ENCODE measurements at regions not wholly inside any gene's neighbourhood (a gene's known extent, or its start where the extent isn't known, plus 50 kb on each side); places are given as distances from the start of the nearest gene placed in this dataset.

- ATAC-seq (ENCODE audit: insufficient read depth, low read depth): peak; percentile 56; the same call in 2 of the 3 replicates
- H2AFZ ChIP-seq (ENCODE audit: low read depth, low read length): peak overlapping the region; percentile 31
These were observed 127.5 kb upstream of the AFF2 start for GRCh38 chrX:148372925-148373324.

GRCh38 chrX:148376342-148376741 lies 124.1 kb upstream of the AFF2 start:
- H3K36me3 ChIP-seq (ENCODE audit: insufficient read depth, low read length): no peaks in the 10 kb centered on the region
- no peak for ATAC-seq (ENCODE audit: insufficient read depth, low read depth)
- peaks cover 33% of the 10 kb centered on the region for H3K4me1 ChIP-seq (ENCODE audit: insufficient read depth, low read length)
- no peaks in the 10 kb centered on the region for H3K9me3 ChIP-seq (ENCODE audit: insufficient read depth, low read length, severe bottlenecking)
- TF ChIP-seq CTCF (IDR thresholded peaks at IDR 0.05; ENCODE audit: borderline replicate concordance, extremely low read depth, low read length, poor library complexity, severe bottlenecking) (no peak), EZH2 (IDR thresholded peaks at IDR 0.05; ENCODE audit: borderline replicate concordance, low read depth, low read length, severe bottlenecking) (no peak)
- no peak overlapping the region for H3K9ac ChIP-seq (ENCODE audit: low read depth, low read length)
- no peaks in the 10 kb centered on the region for H3K27me3 ChIP-seq (ENCODE audit: insufficient read depth, low read length, poor library complexity)
- no peaks in the 10 kb centered on the region for H4K20me1 ChIP-seq (ENCODE audit: insufficient read depth, low read length)
- DNase-seq: no peak
- H2AFZ ChIP-seq (ENCODE audit: low read depth, low read length): no peak overlapping the region
- no peak overlapping the region for H3K27ac ChIP-seq (ENCODE audit: low read length)
- no peak overlapping the region for H3K4me2 ChIP-seq (ENCODE audit: insufficient read depth, low read length)
- H3K4me3 ChIP-seq (ENCODE audit: low read depth in 1 of 2, low read length in 2 of 2): no peak overlapping the region
- no peaks in the 10 kb centered on the region for H3K79me2 ChIP-seq (ENCODE audit: insufficient read depth, low read length)

More at GRCh38 chrX:148372925-148373324, 127.5 kb upstream of the AFF2 start:
- no peak for DNase-seq
- H3K9me3 ChIP-seq (ENCODE audit: insufficient read depth, low read length, severe bottlenecking): no peaks in the 10 kb centered on the region
- no peaks in the 10 kb centered on the region for H3K27me3 ChIP-seq (ENCODE audit: insufficient read depth, low read length, poor library complexity)
- no peak overlapping the region for H3K9ac ChIP-seq (ENCODE audit: low read depth, low read length)
- no peak overlapping the region for H3K4me2 ChIP-seq (ENCODE audit: insufficient read depth, low read length)
- H3K27ac ChIP-seq (ENCODE audit: low read length): peak overlapping the region; percentile 4; the same call in 1 of the 2 replicates
- H3K4me1 ChIP-seq (ENCODE audit: insufficient read depth, low read length): peaks cover 10% of the 10 kb centered on the region
- TF ChIP-seq EZH2 (IDR thresholded peaks at IDR 0.05; ENCODE audit: borderline replicate concordance, low read depth, low read length, severe bottlenecking) (no peak), CTCF (IDR thresholded peaks at IDR 0.05; ENCODE audit: borderline replicate concordance, extremely low read depth, low read length, poor library complexity, severe bottlenecking) (no peak)
- H3K36me3 ChIP-seq (ENCODE audit: insufficient read depth, low read length): no peaks in the 10 kb centered on the region
- H3K79me2 ChIP-seq (ENCODE audit: insufficient read depth, low read length): no peaks in the 10 kb centered on the region
- no peaks in the 10 kb centered on the region for H4K20me1 ChIP-seq (ENCODE audit: insufficient read depth, low read length)
- no peak overlapping the region for H3K4me3 ChIP-seq (ENCODE audit: low read depth in 1 of 2, low read length in 2 of 2)

- H3K27ac ChIP-seq (ENCODE audit: low read length): peak overlapping the region; percentile 97
- DNase-seq (peak; percentile 26), ATAC-seq (ENCODE audit: insufficient read depth, low read depth) (peak; percentile 16; the same call in 2 of the 3 replicates)
- H3K4me1 ChIP-seq (ENCODE audit: insufficient read depth, low read length): peaks cover 45% of the 10 kb centered on the region
- H3K79me2 ChIP-seq (ENCODE audit: insufficient read depth, low read length): no peaks in the 10 kb centered on the region
- no peaks in the 10 kb centered on the region for H3K9me3 ChIP-seq (ENCODE audit: insufficient read depth, low read length, severe bottlenecking)
- peak overlapping the region in 1 of 2 experiments; percentile 15; a peak in 1 of 4 replicates for H3K4me3 ChIP-seq (ENCODE audit: low read depth in 1 of 2, low read length in 2 of 2)
- H3K9ac ChIP-seq (ENCODE audit: low read depth, low read length): peak overlapping the region; percentile 67
- no peak for TF ChIP-seq EZH2 (IDR thresholded peaks at IDR 0.05; ENCODE audit: borderline replicate concordance, low read depth, low read length, severe bottlenecking)
- TF ChIP-seq CTCF (IDR thresholded peaks at IDR 0.05; ENCODE audit: borderline replicate concordance, extremely low read depth, low read length, poor library complexity, severe bottlenecking): peak; percentile 39
- H3K36me3 ChIP-seq (ENCODE audit: insufficient read depth, low read length): no peaks in the 10 kb centered on the region
- no peaks in the 10 kb centered on the region for H4K20me1 ChIP-seq (ENCODE audit: insufficient read depth, low read length)
- peak overlapping the region; percentile 72 for H3K4me2 ChIP-seq (ENCODE audit: insufficient read depth, low read length)
- no peaks in the 10 kb centered on the region for H3K27me3 ChIP-seq (ENCODE audit: insufficient read depth, low read length, poor library complexity)
- peak overlapping the region; percentile 61 for H2AFZ ChIP-seq (ENCODE audit: low read depth, low read length)
These were observed 120.3 kb upstream of the AFF2 start for GRCh38 chrX:148380107-148380506.

All from DND-41 (cell line).